Thyroid gland (tissue), 4 donors: ENCODE measurements at regions not wholly inside any gene's neighbourhood (a gene's known extent, or its start where the extent isn't known, plus 50 kb on each side); places are given as distances from the start of the nearest gene placed in this dataset.

ENCODE experiments used
- POLR2A ChIP-seq, 2 donors: fragments of 450-650 bp; IDR thresholded peaks; one replicate each; pipeline ENCODE4 v1.6.1; 2017; ENCODE audit warnings: antibody characterized with exemption in 2 of 2, mild to moderate bottlenecking in 2 of 2, moderate library complexity in 1 of 2
- TF ChIP-seq, protein P1 (sequence below), 6 experiments: fragments of 200-600 bp in 3 of 6; fragments of 450-650 bp in 3 of 6; sonication (generic) in 3 of 6; IDR thresholded peaks; one replicate each; pipeline ENCODE4 v1.5.1; 2016 to 2019; ENCODE audit warnings: antibody characterized with exemption in 6 of 6, mild to moderate bottlenecking in 2 of 6, inconsistent platforms in 1 of 6, moderate library complexity in 1 of 6

GRCh38 chr6:140560671-140561070, 1186.2 kb upstream of the CITED2 start:
- TF ChIP-seq POLR2A (IDR thresholded peaks at IDR 0.05): no peak
- TF ChIP-seq, protein P1, sequence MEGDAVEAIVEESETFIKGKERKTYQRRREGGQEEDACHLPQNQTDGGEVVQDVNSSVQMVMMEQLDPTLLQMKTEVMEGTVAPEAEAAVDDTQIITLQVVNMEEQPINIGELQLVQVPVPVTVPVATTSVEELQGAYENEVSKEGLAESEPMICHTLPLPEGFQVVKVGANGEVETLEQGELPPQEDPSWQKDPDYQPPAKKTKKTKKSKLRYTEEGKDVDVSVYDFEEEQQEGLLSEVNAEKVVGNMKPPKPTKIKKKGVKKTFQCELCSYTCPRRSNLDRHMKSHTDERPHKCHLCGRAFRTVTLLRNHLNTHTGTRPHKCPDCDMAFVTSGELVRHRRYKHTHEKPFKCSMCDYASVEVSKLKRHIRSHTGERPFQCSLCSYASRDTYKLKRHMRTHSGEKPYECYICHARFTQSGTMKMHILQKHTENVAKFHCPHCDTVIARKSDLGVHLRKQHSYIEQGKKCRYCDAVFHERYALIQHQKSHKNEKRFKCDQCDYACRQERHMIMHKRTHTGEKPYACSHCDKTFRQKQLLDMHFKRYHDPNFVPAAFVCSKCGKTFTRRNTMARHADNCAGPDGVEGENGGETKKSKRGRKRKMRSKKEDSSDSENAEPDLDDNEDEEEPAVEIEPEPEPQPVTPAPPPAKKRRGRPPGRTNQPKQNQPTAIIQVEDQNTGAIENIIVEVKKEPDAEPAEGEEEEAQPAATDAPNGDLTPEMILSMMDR (IDR thresholded peaks at IDR 0.05): no peak
